SK-N-DZ (cell line): ENCODE measurements at regions not wholly inside any gene's neighbourhood (a gene's known extent, or its start where the extent isn't known, plus 50 kb on each side); places are given as distances from the start of the nearest gene placed in this dataset.
A peak's percentile ranks its signal among the peaks of the same experiment; 100 is the strongest.

Experiments used
- DNase-seq: peaks from one replicate; pipeline ENCODE4 v3.0.0-alpha.2; 2015; ENCODE audit warnings: low spot score

DNA sequence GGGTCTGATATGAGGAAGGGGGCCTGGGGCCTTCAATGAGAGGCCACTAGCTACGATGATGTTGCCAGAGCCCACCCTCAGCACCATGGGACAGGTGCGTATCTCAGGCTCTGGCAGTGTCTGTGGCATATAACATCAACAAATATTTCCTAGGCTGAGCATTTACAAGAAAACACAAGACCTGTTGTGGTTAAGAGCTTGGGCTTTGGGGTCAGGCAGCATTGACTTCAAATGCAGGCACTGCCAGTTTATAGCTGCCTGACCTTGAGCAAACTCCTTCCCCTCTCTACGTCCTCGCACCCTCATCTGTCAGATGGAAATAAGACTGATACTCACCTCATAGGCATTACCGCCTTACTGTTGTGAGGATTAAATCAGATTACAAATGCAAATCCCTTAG is 156.0 kb downstream of the KATNAL1 start:
- no peak for DNase-seq

DNA sequence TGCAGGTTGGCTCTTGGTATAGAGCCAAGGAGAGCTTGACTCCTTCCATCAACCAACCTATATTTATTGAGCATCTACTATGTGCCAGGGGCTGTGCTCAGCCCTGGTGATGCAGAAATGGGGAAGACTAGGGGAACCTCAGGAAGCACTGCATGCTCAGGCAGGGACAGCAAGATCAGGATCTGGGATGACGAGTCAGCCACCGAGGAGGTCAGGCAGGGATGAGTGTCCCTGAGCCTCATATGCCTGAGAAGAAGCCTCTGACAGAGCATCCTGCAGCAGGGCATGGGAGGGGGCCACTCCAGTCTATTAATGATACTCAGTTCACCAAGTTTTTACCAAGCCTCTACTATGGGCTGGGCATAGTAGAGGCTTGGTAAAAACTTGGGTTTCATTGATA is 158.1 kb downstream of the KATNAL1 start:
- DNase-seq, result no peak

DNA sequence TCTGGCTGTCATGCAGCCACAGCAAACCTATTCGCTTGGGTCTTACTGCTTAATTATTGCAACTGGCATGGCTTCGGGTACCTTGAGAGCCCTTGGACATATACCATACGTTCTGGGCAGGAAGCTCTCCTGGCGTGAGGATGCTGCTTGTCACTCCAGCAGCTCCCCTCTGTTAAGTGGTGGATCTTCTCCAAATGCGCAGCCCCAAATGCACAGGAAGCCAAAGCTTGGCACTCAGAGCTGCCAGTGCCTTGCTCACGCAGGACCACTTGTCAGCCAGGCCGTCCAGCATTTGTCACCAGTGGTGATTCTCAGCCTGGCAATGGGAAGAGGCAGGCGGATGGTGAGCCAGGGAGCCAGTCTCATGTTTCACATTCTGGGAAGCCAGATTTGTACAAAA is 158.6 kb downstream of the KATNAL1 start:
- DNase-seq, result no peak

DNA sequence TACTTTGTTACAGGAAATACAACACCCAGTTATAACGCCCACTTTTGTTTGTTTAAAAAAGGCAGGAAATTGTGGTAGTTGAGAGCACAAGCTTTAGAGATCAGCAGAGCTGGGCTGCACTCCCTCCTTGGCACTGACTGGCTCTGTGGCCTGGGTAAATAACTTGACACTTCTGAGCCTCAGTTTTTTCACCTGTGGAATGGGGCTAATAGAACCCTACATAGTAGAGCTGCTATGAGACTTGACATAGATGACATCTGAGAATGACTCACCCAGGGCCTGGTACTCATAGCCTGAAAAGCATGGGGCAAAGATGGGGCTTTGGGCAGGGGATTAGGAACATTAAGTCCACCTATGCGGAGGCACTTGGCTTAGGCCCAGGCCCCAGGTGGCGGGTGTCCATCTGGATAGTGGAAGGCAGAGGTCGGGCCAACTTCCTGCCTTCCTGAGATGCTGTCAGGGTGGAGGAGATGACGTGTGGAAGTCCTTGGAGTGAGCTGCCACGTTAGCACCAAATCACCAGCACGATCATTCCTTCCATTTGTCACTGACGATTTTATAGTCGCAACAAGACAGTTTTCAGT is 159.1 kb downstream of the KATNAL1 start:
- no peak for DNase-seq

DNA sequence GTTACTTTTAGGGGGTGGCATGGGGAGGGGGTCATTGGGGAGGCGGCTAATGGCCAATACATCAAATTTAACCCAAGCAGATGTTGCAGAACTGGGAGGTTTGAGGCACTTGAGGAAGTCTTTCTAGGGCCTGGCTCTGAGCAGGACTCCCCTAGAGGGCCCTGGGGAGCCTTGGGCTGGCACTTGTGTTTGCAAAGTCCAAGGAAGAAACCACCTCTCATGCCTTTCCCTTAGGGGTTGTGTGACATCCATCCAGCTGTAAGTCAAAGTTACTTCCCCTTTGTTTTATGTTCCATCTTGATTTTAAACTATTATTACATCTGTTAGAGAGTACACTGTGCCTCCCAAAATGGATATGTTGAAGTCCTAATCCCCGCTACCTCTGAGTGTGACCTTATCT is 159.9 kb downstream of the KATNAL1 start:
- DNase-seq, result no peak

DNA sequence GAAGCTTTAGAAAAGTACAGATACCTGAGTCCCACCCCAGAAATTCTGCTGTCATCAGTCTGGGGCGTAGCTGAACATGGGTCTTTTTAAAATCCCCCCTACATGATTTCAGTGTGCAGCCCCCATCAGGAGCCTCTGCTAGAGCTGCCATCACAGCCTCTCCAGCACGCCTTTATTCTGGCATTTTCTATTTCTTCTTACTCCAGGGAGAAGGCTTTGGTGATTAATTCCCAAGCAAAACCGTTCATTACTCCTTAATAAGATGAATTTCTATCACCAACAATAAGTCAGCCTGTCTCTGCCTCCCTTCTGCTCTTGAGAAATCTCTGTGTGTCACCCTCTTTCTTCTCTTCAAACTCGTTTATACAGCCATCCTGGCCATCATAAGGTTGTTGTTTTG is 160.3 kb downstream of the KATNAL1 start:
- no peak for DNase-seq

DNA sequence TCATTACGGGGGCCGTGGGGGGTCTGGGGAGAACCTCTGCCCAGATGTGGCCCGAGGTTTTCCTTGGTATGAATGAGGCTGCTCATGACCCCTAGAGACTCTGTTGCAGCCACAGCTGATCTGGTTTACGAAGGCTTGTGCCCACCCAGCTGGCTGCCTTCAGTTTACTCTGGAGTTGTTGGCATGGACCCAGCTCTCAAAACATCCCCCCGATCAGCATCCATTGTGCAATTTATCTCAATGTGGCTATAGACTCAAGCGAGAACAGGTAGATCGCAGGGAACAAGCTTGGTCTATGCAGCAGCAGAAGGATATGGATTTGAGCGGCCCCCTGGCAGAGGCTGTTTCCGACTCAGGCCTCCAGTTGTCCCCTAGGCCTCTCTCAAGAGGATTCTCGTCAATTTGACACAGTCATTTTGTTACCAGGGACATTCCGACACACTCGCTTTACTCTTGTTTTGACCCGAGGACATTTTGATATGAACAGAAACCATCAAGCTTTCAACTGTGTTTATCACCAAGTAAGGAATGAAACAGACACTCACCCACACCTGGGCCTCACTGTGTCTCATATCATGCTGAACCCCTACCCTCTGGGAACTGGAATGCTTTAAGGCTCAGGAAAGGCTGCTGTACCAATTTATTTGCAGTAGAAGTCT is 161.5 kb downstream of the KATNAL1 start:
- DNase-seq, result no peak

DNA sequence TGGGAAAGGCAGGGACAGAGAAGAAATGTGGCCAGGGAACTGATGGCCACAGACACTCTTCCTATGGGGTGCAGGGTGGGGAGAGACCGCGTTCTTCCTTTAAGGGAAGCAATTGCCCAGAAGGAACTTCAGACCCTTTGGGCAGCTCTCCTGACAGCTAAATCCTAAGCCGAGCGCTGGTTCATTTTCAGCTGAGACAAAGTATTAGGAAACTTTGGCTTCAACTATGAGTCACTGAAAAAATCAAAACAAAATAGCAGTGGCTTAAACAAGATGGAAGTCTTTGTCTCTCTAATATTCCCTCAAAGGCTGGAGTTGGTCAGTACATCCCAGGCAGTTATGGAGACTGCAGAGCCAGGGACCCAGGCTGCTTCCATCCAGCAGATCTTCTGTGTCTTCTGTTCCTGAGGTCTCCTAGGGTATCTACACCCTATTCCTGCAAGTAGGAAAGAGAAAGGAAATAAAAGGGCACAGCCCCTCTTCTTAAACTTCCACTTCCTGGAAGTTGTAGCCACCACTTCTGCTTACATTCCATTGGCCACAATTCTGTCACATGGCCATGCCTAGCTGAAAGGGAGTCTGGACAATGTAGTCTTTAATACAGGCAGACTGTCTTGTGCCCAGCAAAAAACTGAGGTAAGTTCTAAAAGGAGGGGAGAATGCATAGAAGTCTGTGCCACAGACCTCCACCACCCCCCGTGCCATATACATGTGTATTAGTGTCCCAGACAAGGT is 163.5 kb downstream of the KATNAL1 start:
- DNase-seq, result no peak

DNA sequence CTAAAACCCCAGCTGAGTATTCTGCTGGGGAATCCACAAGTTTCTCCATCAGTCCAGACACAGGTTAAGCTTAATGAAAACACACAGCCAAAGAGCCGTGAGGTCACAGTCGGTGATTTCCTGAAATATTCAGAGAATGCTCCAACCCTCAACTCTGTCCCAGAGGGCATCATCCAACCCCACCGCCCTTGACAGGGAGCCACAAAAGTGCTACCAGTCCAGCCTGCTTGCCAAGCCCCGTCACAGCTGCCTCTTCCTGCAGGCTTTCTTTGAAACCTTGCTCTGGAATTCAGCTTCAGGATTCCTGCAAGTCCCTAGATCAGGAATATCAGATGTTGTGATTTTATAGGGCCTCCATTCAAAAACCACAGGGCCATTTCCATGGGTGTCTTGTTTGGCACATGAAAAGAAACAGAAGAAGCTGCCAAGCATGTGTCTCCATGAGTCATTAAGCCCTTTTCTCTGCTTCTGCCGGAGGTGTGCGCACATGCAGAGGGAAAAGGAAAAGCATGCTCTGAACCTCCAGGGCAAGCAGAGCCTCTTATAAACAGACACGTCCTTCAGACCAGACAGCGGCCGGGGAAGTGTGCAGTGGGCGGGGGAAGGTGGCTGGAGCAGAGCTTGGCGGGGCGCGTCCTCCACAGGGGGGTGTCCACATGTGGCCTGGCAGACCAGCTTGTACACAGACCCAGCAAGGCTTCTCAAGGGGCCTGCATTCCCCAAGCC is 164.7 kb downstream of the KATNAL1 start:
- DNase-seq, result peak; percentile 37

DNA sequence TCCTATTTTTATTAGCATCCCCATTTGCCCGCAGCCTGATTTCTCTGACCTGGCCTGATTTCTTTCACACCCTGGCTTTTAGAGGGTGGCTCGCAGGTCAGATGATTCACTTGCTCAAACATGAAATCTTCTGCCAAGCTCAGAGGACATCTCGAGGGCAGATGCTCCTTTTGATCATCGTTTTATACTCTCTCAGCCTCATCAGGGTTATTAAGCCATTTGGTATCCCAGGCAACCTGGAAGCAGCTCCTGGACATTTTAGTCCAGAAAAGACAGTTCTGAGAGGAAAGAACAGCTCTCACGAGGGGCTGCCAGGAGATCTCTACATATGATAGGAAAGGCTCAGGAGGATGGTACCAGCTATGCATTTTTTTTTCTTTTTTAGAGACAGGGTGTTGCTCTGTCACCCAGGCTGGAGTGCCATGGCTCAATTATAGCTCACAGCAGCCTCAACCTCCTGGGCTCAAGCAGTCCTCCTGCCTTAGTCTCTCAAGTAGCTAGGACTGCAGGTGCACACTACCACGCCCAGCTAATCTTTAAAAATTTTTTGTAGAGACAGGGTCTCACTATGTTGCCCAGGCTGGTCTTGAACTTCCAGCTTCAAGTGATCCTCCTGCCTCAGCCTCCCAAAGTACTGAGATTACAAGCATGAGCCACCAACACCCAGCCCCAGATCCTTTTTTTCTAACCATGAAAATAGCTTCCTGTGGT is 165.4 kb downstream of the KATNAL1 start:
- no peak for DNase-seq

DNA sequence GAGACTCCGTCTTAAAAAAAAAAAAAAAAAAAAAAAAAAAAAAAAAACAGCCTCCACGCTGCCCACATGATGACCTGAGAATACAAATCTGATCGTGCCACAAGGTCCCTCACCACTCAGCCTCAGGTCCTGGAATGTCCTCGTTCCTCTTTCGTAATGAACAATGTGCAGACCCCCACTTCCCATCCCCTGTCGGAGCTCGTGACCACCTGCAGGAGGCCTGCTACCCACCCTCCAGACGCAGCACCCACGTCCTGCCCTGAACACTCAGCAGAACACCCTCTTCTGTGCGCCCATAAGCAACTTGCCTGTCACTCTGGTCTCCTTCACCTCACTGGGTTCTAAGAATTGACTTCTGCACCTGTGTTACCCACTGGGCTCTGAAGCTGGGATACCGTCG is 166.4 kb downstream of the KATNAL1 start:
- no peak for DNase-seq

DNA sequence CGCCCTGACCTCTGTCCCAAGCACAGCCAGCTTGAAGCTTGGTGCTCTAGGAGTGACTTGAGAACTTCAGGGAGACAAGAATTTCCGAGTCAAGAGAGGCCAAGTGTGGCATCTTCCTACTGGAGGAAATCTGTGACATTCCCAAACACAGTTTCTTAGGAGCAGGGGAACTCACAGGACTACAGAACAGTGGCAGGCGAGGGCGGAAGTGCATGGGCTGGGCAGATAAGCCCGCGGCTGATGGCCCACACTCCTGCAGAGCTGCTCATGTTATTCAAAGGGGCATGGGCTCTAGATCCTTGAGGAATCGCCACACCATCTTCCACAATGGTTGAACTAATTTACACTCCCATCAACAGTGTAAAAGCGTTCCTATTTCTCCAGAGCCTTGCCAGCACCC is 168.8 kb downstream of the KATNAL1 start:
- DNase-seq, result no peak

DNA sequence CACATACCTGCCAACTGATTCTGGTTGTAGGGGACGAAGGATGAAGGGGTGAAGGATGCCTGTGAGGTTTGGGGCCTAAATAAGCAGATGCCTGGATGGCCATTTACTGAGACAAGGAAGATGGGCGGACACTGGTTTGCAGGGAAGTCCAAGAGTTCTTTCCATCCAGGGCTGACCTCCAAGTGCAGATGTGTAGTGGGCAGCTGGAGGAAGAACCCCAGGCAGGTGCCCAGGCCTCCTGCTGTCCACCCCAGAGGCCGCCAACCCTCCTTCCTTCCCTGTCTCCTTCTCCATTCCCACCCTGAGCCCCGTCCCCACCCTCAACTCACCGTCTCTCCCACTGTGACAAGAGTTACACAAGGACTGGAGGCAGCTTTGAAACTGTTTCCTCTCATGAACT is 171.5 kb downstream of the KATNAL1 start:
- no peak for DNase-seq

DNA sequence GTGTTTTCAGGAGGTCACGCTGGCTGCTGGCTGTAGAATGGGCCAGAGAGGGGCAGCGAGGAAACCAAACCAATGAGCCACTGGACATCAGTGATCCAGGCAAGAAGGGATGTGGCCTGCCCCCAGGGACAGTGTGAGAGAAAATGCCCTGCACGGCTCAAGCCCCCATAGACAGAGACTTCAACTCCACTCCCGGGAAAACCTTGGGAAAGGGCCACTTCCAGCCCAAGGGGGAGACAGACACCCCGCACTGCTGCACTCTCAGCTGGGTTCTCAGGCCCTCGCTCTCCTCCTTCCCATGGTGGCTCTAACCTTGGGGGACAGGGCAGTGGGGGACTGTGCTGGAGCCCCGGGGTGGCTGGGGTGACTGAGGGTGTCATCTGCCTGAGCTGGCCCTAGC is 172.0 kb downstream of the KATNAL1 start:
- no peak for DNase-seq

DNA sequence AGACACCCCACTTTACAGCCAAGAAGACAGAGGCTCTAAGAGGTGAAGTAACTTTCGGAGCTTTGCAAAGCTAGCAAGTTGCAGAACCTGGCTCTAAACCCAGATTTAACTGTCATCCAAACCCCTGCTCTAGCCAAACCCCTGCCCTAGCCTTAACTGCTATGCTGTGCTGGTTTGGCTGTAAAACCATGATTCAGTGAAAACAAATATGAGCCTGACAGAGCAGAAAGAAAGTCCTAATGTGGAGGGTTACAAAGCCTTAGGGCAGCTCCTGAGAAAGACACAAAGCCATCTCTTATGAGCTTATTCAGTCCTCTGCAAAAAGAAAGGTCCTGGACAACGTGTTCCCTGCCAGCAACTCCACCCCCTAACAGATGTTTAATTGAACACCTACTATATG is 172.8 kb downstream of the KATNAL1 start:
- no peak for DNase-seq

DNA sequence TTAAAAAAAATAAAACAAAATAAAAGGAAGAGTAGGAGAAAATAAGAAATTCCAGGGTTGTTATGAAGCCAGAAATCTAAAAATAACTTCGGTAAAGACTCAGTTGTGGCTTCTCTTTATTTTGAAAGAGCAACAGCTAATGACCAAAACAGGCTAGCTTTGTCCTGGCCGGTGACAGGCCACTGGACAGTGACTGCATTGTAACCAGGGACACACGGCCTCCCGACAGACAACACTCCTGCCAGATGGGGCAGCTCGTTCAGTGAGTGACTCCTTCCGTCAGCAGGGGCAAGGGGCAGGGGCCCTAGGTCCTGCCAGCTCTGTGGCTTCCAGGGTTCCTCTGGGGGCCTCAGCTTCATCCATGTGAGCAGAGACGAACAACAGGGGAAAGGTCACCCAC is 173.4 kb downstream of the KATNAL1 start:
- DNase-seq, result no peak

DNA sequence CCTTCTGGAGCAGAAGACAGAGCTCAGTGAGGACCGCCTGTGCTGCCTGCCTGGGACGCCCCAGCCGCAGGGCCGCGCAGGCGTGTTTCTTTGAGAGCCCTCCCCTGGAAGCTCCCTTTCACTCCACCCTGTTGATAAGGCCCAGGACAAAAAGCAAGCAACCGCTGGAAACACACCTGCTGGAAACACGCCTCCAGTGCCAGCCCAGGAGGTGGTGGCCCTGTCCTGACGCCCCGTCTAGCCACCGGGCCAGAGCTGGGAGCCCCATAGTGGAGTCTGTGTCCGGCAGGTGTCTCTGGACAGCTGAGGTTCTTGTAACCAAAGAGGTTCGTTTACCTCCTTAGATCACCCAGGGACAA is 173.8 kb downstream of the KATNAL1 start:
- no peak for DNase-seq

DNA sequence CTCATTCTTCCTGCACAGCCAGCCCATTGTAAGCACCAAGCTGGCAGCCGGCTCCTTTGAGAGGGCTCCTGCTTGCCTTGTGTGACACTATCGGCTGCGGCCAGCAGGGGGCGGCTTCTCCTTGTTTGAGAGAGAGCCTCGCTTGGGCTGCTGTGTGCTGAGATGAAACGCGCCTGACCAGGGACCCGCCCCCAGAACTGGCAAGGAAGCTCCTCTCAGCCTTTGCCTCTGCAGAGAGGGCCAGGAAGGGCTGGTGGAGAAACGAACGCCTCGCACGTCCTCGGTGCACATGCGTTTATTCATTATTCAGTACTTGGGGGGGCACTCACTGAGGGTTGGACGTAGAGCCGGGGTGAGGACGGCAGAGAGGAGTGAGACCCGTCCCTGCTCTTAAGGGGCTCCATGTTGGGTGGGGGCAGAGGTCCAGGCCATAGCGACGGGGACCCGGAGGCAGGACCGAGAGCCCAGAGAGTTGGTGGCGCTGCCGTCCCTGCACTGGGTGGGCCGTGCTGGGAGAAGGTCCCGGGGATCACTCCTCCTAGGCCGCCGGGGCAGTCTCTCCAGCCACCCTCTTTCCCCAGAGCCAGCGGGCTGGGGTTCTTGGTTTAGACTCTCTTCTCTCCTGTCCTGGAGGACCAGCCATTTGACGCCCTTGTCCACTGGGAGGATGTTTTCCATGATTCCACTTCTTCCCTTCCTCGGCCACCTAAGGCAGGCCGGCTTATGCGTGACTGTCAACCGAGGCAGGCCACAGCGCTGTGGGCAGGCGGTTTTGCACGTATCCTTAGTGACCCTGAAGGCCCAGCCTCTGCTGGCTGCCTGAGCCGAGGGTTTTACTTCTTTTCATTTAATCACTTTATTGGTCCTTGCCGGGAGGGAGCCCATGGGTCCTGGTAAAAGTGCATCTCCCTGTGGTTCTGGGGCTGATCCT is 174.5 kb downstream of the KATNAL1 start:
- peak; percentile 92 for DNase-seq

DNA sequence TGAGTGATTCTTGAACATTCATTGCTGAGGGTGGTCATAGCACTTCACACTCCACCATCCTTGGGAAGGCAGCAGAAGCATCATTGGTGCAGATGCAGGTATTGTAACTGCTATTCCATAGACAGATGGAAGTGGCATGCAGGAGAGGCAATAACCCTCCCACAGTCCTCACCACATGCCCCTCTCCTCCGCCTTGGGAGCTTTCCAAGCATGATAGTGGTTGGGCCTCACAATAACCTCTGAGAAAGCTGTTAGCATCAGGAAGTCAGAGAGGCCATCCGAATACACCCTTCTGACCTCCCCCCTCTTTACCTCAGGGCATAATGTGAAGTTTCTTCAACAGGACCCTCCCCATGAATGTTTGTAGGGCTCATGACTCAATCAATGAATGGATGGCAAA is 177.9 kb downstream of the KATNAL1 start:
- DNase-seq, result no peak

DNA sequence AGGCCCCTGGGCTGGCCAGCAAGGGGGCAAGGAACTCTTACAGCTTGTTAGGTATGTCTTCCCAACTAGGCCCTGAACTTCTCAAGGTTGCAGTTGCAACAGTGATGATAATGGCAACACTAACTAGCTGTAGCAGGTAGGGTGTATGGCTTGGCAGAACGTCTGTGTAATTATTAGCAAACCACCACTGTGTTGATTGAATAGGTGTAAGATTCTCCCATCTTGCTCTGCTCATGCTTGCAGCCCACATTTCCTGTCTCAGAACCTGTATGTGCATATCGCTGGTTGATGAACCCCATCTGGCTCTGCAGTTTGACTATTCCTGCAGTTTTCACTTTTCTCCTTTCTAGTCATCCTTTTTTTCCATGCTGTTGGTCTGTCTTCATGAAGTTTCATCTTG is 178.8 kb downstream of the KATNAL1 start:
- DNase-seq, result no peak

DNA sequence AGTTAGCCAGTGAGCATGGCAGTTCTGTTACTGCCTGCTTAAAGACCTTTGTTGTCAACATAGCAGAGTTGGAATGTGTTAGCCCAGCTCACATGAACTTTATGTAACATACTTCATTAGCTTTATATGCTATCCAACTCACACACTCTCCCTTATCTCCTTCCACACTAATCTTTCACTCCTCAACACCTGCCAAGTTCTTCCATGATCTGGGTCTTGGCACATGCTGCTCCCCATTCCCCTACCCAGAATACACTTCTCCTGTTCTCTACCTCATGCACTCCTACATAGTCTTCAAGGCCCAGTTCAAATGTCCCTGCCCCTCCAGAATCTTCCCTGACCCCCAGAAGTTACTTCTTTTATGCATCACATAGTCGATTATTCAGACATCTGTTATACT is 179.3 kb downstream of the KATNAL1 start:
- no peak for DNase-seq
